GM12891 (cell line): ENCODE measurements at regions not wholly inside any gene's neighbourhood (a gene's known extent, or its start where the extent isn't known, plus 50 kb on each side); places are given as distances from the start of the nearest gene placed in this dataset.

Source experiments
- POLR2A ChIP-seq: IDR thresholded peaks from 2 replicates; pipeline ENCODE4 v1.6.1; 2011; ENCODE audit warnings: low read depth, low read length, control low read depth
- POLR2AphosphoS5 ChIP-seq: IDR thresholded peaks from 2 replicates; pipeline ENCODE4 v1.6.1; 2011; ENCODE audit warnings: low read depth, low read length, control low read depth
- SPI1 ChIP-seq: IDR thresholded peaks from 2 replicates; pipeline ENCODE4 v1.6.1; 2011; ENCODE audit warnings: low read depth, low read length, control low read depth
- TAF1 ChIP-seq: IDR thresholded peaks from 2 replicates; pipeline ENCODE4 v1.6.1; 2011; ENCODE audit warnings: low read depth, low read length, control low read depth

DNA sequence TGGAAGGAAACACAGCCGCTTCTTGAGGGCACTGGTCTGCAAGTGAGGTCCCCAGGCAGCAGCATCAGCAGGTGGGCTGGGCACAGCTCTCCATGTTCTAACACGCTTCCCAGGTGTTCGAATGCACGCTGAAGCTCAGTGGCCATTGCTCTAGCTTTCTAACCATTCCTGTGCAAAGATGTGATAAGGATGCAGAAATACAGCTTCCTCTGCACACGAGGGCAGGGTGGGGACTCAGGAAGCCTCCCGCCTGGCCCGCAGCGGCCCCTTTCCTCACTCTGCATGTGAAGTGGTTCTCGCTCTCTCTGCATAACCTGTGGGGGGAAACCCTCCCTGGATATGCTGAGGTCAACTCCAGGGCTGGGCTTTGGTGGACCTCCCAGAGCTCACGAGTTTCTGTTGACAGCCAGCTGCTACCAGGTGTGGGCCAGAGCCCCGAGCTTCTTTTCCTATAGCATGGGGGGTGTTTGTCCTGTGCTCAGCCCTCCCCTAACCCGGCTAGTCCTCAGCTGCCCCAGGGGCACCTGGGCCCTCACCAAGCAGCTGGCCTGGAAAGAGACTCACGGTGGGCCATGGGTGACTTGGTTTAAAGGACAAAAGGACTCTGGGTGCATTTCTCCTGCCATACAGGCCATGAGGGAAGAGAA lies 168.2 kb downstream of the TEX29 start:
- TF ChIP-seq POLR2A (no peak), TAF1 (no peak), POLR2AphosphoS5 (no peak), SPI1 (no peak)
